GM19455 (cell line): ENCODE measurements at regions not wholly inside any gene's neighbourhood (a gene's known extent, or its start where the extent isn't known, plus 50 kb on each side); places are given as distances from the start of the nearest gene placed in this dataset.

Source experiments
- ATAC-seq: cut with Tn5 transposase; IDR thresholded peaks from one replicate; pipeline ENCODE4 v1.9.1; 2021; ENCODE audit not compliant: unreplicated experiment

DNA sequence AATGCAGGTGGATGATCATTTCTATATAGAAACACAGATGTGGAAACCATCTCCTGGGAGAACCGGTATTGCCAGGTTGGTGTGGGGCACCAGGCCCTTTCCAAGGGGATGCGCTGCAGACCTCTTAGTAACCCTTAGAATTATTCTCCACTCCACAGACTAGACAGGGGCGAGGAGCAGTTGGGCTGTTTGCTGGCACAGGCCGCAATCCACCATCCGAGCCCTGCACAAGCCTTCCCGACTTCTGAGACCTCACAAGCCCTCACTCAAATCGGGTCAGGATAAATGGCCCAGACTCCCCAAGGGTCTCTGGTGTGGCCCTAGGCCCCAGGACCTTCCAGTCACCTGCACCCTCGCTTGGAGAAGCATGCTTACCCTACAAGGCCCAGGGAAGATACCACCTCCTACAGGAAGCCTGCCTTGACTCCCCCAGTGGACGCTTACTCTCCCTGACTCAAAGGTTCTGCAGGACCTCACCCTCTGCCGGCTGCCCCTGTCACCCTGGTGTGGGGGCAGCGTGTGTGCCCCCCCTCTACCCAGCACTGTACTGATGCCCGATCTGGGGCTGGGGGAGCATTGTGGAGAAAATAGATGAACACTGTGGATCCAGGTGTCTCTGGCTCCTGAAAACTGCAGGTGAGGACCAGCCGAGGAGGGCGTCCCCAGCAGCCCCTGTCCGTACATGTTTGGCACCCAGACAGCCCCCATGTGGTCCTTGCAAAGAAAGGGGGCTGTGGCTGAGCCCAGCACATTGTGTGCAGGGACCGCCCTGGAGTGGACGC lies 49.8 kb upstream of the ACSF3 start:
- no peak for ATAC-seq
